ENCODE measurements at regions not wholly inside any gene's neighbourhood (a gene's known extent, or its start where the extent isn't known, plus 50 kb on each side); places are given as distances from the start of the nearest gene placed in this dataset.
"Not testable (repeated sequence)": the region's sequence is repeated elsewhere in the genome, so short reads cannot be mapped to it uniquely, and the experiment has no call there.

GRCh38 chr1:229710746-229711145 lies 84.7 kb downstream of the URB2 start:
- no peak for DNase-seq

DNA sequence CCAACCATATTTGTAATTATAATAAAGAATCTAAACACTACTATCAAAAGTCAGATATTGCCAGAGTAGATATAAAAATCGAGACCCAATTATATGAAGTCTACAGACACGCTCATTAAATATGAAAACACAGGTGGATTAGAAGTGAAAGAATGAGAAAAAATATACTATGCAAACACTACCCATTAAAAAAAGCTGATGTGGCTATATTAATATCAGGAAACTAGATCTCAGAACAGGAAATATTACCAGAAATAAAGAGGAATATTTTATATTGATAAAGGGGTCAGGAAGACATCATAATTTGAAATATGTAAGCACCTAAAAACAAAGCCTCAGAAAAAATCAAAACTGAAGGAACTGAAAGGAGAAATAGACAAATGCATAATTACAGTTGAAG lies 88.3 kb downstream of the URB2 start:
- no peak for DNase-seq

- DNase-seq: no peak
Measured at GRCh38 chr1:229714964-229715603, 89.0 kb downstream of the URB2 start.

DNA sequence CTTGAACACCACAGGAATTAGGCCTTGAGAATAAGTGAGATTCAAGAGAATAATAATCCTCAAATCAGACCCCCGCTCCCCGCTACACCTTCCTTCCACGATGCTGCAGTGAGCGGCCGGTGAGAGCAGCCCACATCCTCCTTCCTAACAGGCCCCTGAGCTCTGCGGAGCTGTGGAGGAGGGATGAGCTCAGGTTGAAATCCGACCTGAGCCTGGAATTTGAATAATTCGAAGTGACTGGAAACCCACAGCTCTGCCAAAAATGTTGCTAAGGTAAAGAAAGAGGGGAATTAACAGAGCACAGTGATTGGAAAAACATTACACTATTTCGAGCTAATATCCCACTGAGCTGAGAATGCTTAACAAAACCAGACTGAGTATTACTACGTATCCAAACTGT lies 90.0 kb downstream of the URB2 start:
- DNase-seq: no peak

DNA sequence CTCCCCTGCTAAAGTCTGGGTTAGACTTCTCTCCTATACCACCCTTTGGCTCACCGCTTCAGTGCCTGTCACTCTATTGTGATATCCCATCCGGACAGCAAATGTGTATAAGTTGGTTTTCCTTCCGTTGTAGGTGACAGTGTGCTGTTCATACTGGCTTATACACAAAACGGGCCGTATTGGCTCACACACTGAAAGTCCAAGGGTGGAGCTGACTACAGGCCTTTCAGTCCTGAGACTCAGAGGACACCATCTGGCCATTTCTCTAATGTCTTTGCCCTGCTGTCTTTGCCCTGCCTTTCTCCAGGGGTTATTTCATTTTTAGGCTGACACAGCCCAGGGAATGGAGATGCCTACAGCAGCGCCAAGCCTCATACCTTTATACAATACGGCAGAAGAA lies 90.7 kb downstream of the URB2 start:
- DNase-seq: no peak

DNA sequence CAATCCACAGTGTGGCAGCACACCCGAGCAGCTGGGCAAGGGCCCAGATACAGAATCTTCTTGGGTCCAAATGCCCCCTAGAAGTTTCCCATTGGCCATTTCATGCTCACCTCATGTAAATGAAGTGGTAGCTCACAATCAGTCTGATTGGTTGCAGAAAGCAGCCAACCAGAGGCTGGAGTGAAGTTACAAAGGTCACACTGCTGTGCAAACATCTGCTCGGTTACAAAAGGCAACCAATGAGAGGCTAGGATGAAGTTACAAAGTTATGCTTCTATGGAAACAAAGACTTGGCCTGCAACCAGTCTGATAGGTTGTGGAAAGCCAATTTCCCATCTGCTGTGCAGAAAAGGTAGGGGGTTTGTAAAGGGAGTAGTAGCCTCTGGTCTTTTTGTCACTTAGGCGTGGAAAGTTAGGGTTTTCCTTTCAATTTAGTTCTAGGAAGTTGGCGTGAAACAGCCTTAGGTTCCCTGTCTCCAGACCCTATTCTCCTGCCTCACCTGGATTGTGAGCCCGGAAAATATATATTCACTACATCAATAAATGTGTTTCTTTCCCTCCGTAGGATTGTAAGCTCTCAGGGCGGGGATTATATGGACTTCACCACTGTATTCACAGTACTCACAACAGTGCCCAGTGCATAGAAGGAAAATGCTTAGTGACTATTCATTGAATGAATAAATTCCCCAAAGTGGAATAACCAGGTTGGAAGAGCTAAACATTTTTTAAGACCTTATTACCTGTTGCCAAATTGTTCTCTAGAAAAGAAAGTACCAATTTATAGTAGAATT lies 91.9 kb downstream of the URB2 start:
- no peak for DNase-seq

DNA sequence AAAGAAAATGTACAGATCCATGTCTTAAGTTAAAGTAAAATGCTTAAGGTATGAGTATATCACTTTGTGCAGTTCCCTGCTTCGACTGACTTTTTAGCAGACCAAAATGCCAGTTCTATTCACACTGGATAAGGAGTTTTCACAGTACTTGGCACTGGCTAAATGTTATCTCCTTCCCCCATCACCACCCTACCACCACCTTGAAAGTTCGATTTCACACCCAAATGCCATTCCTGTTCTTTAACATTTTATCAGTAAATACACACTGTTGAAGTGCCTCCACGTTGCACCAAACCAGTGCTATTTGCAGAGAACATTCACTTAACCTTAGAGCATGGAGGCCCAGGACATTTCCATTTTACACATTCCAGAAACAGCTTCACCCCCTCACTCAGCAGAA lies 100.0 kb downstream of the URB2 start:
- no peak for DNase-seq

GRCh38 chr1:229729916-229730315 lies 103.9 kb downstream of the URB2 start:
- DNase-seq: no peak

DNA sequence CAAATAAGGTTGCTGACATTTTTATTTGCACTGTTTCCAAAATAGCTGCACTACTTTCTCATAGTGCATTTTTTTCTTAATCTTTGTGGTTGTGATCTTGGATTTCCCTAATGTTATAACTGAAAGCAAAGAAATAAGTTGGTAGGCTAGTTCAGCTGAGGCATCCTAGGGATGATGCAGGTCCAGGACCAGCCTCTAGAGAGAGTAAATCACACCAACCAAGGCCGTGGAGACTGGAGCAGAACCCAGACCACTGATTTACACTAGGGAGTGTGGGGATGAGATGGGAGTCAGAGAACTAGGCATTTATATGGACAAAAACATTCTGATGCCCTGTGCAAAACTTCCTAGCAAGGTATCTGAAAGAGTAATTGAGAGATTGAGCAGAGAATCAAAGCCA lies 104.5 kb downstream of the URB2 start:
- DNase-seq: no peak

GRCh38 chr1:229732061-229732460 lies 106.0 kb downstream of the URB2 start:
- DNase-seq: no peak

- no peak for DNase-seq
Measured at GRCh38 chr1:229736376-229736775, 110.3 kb downstream of the URB2 start.

GRCh38 chr1:229742614-229743013 lies 116.6 kb downstream of the URB2 start:
- not testable (repeated sequence) for DNase-seq

DNA sequence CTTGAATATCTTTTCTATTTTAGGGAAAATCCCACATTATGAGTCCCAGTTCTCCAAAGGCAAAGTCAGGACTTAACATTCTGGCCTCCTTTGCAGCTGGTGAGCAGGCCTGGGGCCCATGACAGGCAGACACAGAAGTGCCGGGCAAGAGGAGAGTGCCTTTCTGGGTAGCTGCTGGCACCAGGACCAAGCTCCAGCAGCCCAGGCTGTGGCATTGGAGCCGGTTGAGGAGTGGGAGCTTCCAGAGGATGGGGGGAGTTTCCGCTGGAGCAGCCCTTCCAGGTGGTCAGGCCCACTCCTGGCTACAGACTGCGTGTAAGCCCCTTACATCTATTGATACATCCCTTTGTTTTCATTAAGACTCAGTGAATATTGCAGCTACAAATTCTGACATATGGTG lies 123.9 kb downstream of the URB2 start:
- DNase-seq: no peak

DNA sequence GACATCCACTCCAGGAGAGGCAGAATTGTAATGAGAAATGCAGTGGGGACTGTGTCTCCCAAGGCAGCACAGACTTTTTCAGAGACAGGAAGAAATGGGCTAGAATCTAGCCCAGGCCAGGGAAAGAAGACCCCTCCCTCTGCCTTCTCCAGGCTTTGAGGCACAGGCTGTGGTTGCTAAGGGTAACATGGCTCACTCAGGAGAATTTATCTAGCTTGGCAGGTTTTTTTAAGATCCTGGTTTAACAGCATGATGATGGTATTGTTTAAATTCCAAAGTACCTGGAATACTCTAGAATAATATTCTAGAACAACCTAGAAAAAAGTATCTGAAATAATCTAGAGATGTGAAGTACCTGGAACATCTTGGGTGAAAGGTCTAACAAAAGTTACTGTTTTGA lies 125.6 kb downstream of the URB2 start:
- DNase-seq: no peak

- no peak for DNase-seq
Measured at GRCh38 chr1:229752679-229753078, 126.6 kb downstream of the URB2 start.

DNA sequence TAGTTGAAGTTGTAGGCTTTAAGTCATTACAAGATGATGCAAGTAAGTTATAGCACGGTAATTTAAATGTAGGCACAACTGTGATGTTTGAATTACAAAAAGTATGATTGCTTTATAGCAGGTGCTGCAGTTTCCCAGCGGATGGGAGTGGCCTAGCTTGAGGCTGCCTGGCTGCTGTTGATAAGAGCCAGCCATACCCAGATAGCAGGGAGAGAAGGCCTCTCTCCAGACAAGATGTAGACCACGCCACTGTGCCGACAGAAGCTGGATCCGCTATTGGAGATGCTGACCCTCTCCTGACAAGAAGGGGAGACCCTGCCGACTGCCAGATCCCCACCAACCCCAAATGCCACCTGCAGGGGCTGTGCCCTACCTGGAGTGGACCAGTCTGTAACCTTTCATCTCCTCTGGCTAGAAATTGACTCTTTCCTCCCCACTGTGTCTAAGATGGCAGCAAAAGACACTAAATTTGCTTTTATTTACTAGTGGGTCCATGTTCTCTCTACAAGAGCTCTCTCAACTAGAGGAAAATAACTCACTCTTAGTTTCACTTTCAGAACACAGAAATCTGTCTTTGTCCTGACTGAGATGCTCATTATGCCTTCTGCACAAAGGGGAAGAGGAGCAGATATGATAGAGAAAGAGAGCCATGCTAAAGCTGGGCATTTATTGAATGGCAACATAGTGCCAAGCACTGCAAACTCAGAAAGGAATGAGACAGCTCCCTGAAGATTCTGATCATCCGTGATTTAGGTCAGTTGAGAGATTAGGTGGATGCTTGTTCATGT lies 127.9 kb downstream of the URB2 start:
- no peak for DNase-seq

DNA sequence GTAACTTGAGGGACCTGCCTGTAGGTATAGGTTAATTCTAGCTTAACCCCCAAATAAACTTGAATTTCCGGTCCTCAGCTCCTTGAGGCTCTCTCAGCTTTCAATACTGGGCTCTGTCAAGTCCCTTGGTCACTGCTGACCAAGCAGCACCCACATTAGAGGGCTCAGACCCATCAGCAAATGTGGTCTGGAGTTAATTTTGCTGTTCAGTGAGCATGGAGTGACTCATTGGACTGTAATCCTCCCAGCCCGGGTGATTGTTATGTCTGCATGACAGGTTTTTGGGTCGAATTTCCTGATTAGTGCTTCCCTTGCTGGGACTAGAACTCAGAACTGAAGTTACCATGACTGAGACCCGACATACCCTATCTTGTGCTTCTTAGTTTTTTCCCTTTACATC lies 130.6 kb downstream of the URB2 start:
- DNase-seq: no peak

GRCh38 chr1:229757226-229757625 lies 131.2 kb downstream of the URB2 start:
- no peak for DNase-seq

- no peak for DNase-seq
Measured at GRCh38 chr1:229758101-229759036, 132.3 kb downstream of the URB2 start.

DNA sequence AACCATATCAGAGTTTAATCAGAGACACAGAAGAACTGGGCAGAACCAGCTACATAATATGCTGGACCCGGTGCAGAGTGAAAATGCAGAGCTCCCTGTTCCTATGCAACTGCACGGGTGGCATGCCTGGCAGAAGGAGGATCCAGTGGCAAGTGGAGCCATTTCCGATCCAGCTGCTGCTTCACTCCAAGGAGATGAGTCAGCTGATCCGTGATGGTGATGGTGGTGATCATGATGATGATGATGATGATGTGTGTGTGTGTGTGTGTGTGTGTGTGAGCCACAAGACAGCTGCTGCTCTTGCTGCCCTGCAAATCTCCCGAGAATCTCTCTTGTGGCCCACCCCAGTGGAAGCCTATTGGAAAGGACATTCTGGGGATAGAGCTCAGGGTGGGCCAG lies 133.0 kb downstream of the URB2 start:
- DNase-seq: no peak

GRCh38 chr1:229759586-229759985 lies 133.5 kb downstream of the URB2 start:
- DNase-seq: no peak

GRCh38 chr1:229760478-229760996 lies 134.5 kb downstream of the URB2 start:
- DNase-seq: no peak

DNA sequence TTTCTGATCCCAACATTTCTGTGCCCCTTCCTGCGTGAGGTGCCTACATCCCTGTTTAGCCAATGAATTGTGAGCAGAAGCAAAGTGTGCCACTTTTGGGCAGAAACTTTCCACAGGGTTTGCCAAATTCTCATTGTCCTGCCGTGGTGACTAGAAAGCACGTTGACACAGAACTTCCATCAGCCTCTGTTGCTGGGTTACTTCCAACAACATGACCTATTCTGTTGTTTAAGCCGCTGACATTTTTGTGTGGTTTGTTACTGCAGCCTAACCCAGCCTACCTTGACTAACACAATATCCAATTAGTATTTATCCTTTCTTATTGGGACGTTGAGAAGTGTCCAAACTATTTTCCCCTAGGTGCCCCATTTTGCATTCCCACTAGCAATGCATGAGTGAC lies 136.8 kb downstream of the URB2 start:
- DNase-seq: no peak
